ENCODE measurements at regions not wholly inside any gene's neighbourhood (a gene's known extent, or its start where the extent isn't known, plus 50 kb on each side); places are given as distances from the start of the nearest gene placed in this dataset.

GRCh38 chr2:16130541-16130880, 190.2 kb downstream of the MYCN start:
- Histone ChIP-seq H3K27me3 (ENCODE audit: control insufficient read depth in 4 of 4, insufficient read depth in 4 of 4, low read length in 3 of 4) (no peaks in the 10 kb centered on the region), H3K9me3 (ENCODE audit: control insufficient read depth in 4 of 4, low read length in 3 of 4) (no peaks in the 10 kb centered on the region), H3K4me3 (ENCODE audit: low read depth in 1 of 3, low read length in 3 of 3) (no peak overlapping the region), H3K4me1 (ENCODE audit: control insufficient read depth in 4 of 4, insufficient read depth in 4 of 4, low read length in 3 of 4) (no peaks in the 10 kb centered on the region), H3K36me3 (ENCODE audit: control insufficient read depth in 4 of 4, insufficient read depth in 3 of 4, low read depth in 1 of 4, low read length in 3 of 4) (no peaks in the 10 kb centered on the region), H3K27ac (ENCODE audit: low read depth in 1 of 2, low read length in 2 of 2) (no peak overlapping the region), H3K9ac (ENCODE audit: low read depth in 1 of 2, low read length in 2 of 2) (no peak overlapping the region)
- WGBS: 81% methylated on average over 5 of the region's 5 CpGs
- TF ChIP-seq YY1 (IDR thresholded peaks at IDR 0.05) (no peak), HNF4G (IDR thresholded peaks at IDR 0.05) (no peak), FOXA1 (IDR thresholded peaks at IDR 0.05) (no peak), HNF4A (conservative IDR thresholded peaks at IDR 0.05) (no peak), NR2F2 (IDR thresholded peaks at IDR 0.05) (no peak), RAD21 (IDR thresholded peaks at IDR 0.05) (no peak), SP1 (IDR thresholded peaks at IDR 0.05) (no peak), RXRA (IDR thresholded peaks at IDR 0.05) (no peak), MAX (IDR thresholded peaks at IDR 0.05) (no peak), ZBTB33 (IDR thresholded peaks at IDR 0.05) (no peak), GABPA (IDR thresholded peaks at IDR 0.05 in 1 of 2, conservative IDR thresholded peaks at IDR 0.05 in 1 of 2) (no peak), JUND (IDR thresholded peaks at IDR 0.05) (no peak), REST (IDR thresholded peaks at IDR 0.05) (no peak), FOXA2 (IDR thresholded peaks at IDR 0.05) (no peak), EGR1 (IDR thresholded peaks at IDR 0.05; ENCODE audit: low read depth in 2 of 2) (no peak)
- TF ChIP-seq, protein P1, sequence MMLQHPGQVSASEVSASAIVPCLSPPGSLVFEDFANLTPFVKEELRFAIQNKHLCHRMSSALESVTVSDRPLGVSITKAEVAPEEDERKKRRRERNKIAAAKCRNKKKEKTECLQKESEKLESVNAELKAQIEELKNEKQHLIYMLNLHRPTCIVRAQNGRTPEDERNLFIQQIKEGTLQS (IDR thresholded peaks at IDR 0.05): no peak
- TF ChIP-seq, protein P2, sequence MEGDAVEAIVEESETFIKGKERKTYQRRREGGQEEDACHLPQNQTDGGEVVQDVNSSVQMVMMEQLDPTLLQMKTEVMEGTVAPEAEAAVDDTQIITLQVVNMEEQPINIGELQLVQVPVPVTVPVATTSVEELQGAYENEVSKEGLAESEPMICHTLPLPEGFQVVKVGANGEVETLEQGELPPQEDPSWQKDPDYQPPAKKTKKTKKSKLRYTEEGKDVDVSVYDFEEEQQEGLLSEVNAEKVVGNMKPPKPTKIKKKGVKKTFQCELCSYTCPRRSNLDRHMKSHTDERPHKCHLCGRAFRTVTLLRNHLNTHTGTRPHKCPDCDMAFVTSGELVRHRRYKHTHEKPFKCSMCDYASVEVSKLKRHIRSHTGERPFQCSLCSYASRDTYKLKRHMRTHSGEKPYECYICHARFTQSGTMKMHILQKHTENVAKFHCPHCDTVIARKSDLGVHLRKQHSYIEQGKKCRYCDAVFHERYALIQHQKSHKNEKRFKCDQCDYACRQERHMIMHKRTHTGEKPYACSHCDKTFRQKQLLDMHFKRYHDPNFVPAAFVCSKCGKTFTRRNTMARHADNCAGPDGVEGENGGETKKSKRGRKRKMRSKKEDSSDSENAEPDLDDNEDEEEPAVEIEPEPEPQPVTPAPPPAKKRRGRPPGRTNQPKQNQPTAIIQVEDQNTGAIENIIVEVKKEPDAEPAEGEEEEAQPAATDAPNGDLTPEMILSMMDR (IDR thresholded peaks at IDR 0.05; ENCODE audit: low read depth, low read length, missing input control): no peak
- peak; percentile 12 for DNase-seq (ENCODE audit: low spot score)
